ENCODE measurements at regions not wholly inside any gene's neighbourhood (a gene's known extent, or its start where the extent isn't known, plus 50 kb on each side); places are given as distances from the start of the nearest gene placed in this dataset.

GRCh38 chr2:177331466-177331997, 61.0 kb upstream of the AGPS start:
- TF ChIP-seq, protein P1, sequence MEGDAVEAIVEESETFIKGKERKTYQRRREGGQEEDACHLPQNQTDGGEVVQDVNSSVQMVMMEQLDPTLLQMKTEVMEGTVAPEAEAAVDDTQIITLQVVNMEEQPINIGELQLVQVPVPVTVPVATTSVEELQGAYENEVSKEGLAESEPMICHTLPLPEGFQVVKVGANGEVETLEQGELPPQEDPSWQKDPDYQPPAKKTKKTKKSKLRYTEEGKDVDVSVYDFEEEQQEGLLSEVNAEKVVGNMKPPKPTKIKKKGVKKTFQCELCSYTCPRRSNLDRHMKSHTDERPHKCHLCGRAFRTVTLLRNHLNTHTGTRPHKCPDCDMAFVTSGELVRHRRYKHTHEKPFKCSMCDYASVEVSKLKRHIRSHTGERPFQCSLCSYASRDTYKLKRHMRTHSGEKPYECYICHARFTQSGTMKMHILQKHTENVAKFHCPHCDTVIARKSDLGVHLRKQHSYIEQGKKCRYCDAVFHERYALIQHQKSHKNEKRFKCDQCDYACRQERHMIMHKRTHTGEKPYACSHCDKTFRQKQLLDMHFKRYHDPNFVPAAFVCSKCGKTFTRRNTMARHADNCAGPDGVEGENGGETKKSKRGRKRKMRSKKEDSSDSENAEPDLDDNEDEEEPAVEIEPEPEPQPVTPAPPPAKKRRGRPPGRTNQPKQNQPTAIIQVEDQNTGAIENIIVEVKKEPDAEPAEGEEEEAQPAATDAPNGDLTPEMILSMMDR (IDR thresholded peaks at IDR 0.05), result no peak
- no peak for TF ChIP-seq POLR2A (IDR thresholded peaks at IDR 0.05)
- intact Hi-C loops (cut with DNase I), result loop anchor here (5.0 to 10.0 kb wide), 4 partner anchors 69 to 273 kb away; partner anchors contain the start of gene NFE2L2 (in 1 of the 2)
- Histone ChIP-seq H3K4me3 (no peak overlapping the region), H3K36me3 (no peaks in the 10 kb centered on the region), H3K27me3 (no peaks in the 10 kb centered on the region), H3K4me1 (peaks cover 0 to 9% (median 0%) of the 10 kb centered on the region in 4 donors), H3K27ac (peak overlapping the region in 1 of 3 donors; percentile 39), H3K9me3 (no peaks in the 10 kb centered on the region)
- ATAC-seq (no peak), DNase-seq (no peak)
- 61% methylated on average over 6 of the region's 7 CpGs for WGBS (ENCODE audit: insufficient coverage, low coverage, low lambda C conversion rate, missing lambda C conversion rate)

- ATAC-seq, result peak; percentile 86 to 89 (median 88)
Observed at GRCh38 chr2:177332026-177332991, 60.3 kb upstream of the AGPS start.

DNA sequence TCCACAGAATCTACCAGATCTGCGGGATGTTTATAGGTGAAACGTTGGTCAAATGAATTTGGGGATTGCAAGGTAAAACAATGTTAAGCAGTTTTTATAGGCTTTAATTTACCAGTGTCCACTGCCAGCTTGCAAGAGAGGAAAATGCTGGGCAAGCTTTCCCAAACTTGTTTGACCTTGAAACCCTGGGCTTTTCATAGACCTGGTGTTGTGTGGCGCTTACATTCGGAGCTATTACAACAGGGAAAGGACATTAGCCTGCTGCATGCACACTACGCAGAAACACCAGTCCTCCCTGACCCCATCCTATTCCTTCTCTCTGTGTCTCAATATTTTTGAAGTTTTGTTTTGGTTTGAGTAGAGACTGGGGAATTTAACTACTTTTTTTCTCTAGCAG, 59.6 kb upstream of the AGPS start:
- ATAC-seq, result peak in 1 of 4 donors; percentile 82
- DNase-seq, result peak in 1 of 3 donors; percentile 56
- WGBS (ENCODE audit: insufficient coverage, low coverage, low lambda C conversion rate, missing lambda C conversion rate), result 54% methylated on average over 5 of the region's 5 CpGs
- H3K36me3 ChIP-seq, result no peaks in the 10 kb centered on the region
- H3K9me3 ChIP-seq, result no peaks in the 10 kb centered on the region
- intact Hi-C loops (cut with DNase I), result loop anchor here (5.0 to 10.0 kb wide), 4 partner anchors 71 to 272 kb away; partner anchors contain the start of gene NFE2L2 (in 1 of the 2)
- H3K27ac ChIP-seq, result peak overlapping the region in 2 of 3 donors; percentile 22 to 41
- TF ChIP-seq, protein P1 (IDR thresholded peaks at IDR 0.05), result no peak
- no peak for TF ChIP-seq POLR2A (IDR thresholded peaks at IDR 0.05)
- no peak overlapping the region for H3K4me3 ChIP-seq
- no peaks in the 10 kb centered on the region for H3K27me3 ChIP-seq
- peaks cover 0 to 9% (median 0%) of the 10 kb centered on the region in 4 donors for H3K4me1 ChIP-seq

More at GRCh38 chr2:177332026-177332991, 60.3 kb upstream of the AGPS start:
- TF ChIP-seq, protein P1 (IDR thresholded peaks at IDR 0.05), result peak; percentile 59 to 68 (median 64)
- no peak for TF ChIP-seq POLR2A (IDR thresholded peaks at IDR 0.05)
- H3K27me3 ChIP-seq, result no peaks in the 10 kb centered on the region
- DNase-seq, result peak in 2 of 3 donors; percentile 24 to 53
- peaks cover 0 to 9% (median 0%) of the 10 kb centered on the region in 4 donors for H3K4me1 ChIP-seq
- H3K9me3 ChIP-seq, result no peaks in the 10 kb centered on the region
- H3K36me3 ChIP-seq, result no peaks in the 10 kb centered on the region
- H3K4me3 ChIP-seq, result no peak overlapping the region
- peak overlapping the region in 2 of 3 donors; percentile 39 to 41 for H3K27ac ChIP-seq
- intact Hi-C loops (cut with DNase I), result loop anchor here (5.0 to 10.0 kb wide), 4 partner anchors 70 to 272 kb away; partner anchors contain the start of gene NFE2L2 (in 1 of the 2)
- WGBS (ENCODE audit: insufficient coverage, low coverage, low lambda C conversion rate, missing lambda C conversion rate), result 21% methylated on average over 9 of the region's 9 CpGs

DNA sequence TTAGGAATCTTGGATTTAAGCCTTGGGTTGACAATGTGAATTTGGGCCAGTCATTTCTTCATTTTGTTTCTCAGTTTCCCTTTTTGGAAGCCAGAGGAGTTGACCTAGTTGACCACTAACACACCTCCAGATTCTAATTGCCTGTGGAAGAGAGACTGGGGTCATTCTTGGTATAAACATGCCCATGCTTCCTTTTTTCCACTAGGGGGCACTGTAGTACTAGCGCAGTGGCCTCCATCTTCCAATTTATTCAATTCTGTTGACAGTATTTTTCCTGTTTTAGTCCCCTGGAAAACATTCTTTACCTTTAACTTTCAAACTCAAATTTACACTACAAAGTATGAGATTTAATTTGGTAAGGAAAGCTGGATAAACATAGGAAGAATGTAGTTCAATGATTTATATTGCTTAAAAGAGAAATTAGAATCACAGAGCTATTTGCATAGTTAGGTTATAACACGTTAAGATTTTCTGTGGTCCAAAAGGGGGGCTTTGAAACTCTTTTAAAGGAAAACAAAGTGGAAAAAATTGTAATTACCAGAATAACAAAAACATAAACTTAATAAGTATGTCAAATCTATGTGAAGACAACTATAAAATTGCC, 57.5 kb upstream of the AGPS start:
- Histone ChIP-seq H3K36me3 (no peaks in the 10 kb centered on the region), H3K9me3 (no peaks in the 10 kb centered on the region), H3K4me1 (peaks cover 0 to 4% (median 0%) of the 10 kb centered on the region in 4 donors), H3K4me3 (no peak overlapping the region), H3K27me3 (no peaks in the 10 kb centered on the region), H3K27ac (no peak overlapping the region)
- DNase-seq (no peak), ATAC-seq (peak; percentile 78 to 87 (median 81))
- 23% methylated on average over 2 of the region's 2 CpGs for WGBS (ENCODE audit: insufficient coverage, low coverage, low lambda C conversion rate, missing lambda C conversion rate)
- no peak for TF ChIP-seq POLR2A (IDR thresholded peaks at IDR 0.05)
- TF ChIP-seq, protein P1 (IDR thresholded peaks at IDR 0.05), result peak; percentile 91 to 98 (median 96)
- intact Hi-C loops (cut with DNase I), result loop anchor here (5.0 to 10.0 kb wide), 4 partner anchors 73 to 270 kb away; partner anchors contain the start of gene NFE2L2 (in 1 of the 2)

All from right lobe of liver (tissue), 6 donors.